DLD1 (cell line): ENCODE measurements at regions not wholly inside any gene's neighbourhood (a gene's known extent, or its start where the extent isn't known, plus 50 kb on each side); places are given as distances from the start of the nearest gene placed in this dataset.

Source experiments
- in situ Hi-C: cut with HindIII; loops from 2 replicates; pipeline ENCODE4 v1.10.0; 2017; ENCODE audit warnings: low sequenced_read_pairs

DNA sequence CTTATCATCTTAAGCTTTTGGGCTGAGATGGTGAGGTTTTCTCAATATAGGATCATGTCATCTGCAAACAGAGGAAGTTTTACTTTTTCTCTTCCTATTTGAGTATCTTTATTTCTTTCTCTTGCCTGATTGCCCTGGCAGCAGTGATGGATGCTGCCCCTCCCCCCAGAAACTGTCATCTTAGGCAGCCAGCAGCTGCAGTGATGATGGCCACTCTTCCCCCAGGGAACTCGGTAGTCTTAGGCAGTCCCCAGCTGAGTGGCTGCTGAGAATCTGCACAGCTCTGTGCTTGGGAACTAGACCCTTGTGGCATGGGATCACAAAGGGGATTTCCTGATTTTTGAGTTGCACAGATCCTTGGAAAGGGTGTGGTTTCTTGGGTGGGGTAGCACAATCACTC lies 791.1 kb upstream of the ALCAM start:
- in situ Hi-C loops: no loop called here

DNA sequence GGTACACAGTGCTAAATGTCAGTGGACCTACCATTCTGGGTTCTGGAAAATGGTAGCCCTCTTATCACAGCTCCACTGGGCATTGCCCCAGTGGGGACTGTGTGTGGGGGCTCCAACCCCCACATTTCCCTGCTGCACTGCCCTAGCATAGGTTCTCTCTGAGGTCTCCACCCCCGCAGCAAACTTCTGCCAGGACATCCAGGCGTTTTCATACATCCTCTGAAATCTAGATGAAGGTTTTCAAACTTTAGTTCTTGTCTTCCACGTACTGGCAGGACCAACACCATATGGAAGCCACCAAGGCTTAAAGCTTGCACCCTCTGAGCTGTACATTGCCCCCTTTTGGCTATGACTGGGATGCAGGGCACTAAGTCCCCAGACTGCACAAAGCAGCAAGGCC lies 788.2 kb upstream of the ALCAM start:
- in situ Hi-C loops: no loop called here

- in situ Hi-C loops: no loop called here
These were observed 784.6 kb upstream of the ALCAM start for GRCh38 chr3:104582092-104582491.

DNA sequence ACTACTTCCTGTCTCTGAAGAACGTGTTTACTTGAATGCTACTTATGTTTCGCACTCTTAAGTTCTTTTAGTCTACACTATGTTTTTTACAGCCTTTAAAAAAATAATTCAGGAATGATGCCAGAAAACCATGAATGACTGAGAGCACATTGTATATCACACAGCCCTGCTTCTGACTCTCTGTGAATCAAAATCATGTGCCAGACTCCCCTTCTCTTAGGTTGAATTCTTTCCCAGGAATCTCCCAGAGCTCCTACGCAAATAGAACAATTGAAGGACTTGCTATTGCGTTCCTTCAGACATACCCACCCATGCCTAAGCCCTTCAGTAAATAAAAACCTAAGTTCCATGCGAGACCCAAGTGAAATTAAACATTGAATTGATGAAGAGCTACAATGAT lies 782.0 kb upstream of the ALCAM start:
- in situ Hi-C loops: no loop called here

DNA sequence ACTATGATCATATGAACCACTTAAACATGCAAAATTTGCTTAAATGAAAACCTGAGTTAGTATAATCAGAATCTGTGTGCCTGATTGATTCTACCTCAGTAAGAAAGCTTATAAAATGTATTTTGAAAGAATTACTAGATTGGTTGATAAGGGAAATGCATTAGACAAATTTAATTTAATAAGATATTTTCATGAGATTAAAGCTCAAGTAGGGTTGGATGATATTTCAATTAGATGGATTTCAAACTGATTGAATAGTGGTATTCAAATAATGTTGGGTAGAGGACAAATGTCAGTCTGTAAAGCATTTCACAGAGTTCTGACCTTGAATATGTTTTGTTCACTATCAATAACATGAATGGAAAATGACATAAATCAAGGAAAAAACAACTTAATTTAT lies 780.4 kb upstream of the ALCAM start:
- in situ Hi-C loops: no loop called here

GRCh38 chr3:104588442-104588841 lies 778.3 kb upstream of the ALCAM start:
- in situ Hi-C loops: no loop called here

- in situ Hi-C loops: no loop called here
These were observed 774.9 kb upstream of the ALCAM start for GRCh38 chr3:104591776-104592175.

DNA sequence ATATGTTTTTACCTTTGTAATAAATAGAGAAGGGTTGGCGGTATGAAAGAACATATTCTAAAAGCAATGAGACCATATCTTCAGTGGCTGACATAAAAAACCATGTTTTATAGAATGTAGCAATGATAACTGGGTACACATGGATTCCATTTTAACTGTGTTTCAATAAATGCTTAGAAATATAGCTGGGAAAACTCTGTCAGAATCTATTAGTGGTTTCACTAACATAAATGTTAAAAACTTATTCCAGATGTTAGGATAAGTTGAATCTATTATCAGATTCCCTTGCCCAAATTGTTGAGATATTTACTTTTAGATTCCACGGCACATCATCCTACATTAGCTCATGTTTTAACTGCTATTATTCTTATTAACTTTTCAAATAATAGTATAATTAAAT lies 772.2 kb upstream of the ALCAM start:
- in situ Hi-C loops: no loop called here

- in situ Hi-C loops: no loop called here
These were observed 770.7 kb upstream of the ALCAM start for GRCh38 chr3:104596054-104596453.

DNA sequence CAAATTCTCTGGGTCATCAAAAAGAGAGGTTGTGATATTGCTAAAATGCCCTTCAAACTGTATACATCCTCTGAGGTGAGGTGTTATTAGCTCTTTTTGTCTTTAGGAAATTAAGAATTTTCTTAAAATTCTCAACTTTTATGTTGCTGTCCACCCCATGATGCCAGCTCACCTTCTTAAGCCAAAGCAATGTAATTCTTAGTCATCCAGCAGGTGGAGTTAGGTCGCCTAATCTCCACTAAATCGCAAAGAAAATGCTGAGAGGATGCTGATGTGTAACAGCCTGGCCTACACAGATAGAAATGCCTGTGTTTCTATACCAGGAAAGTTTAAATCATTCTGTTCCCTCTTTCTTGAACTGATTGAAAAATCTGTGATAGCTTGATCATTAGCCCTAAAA lies 770.2 kb upstream of the ALCAM start:
- in situ Hi-C loops: no loop called here

GRCh38 chr3:104598848-104599511 lies 767.7 kb upstream of the ALCAM start:
- in situ Hi-C loops: no loop called here

- in situ Hi-C loops: no loop called here
These were observed 762.2 kb upstream of the ALCAM start for GRCh38 chr3:104604326-104605010.

GRCh38 chr3:104606812-104607211 lies 759.9 kb upstream of the ALCAM start:
- in situ Hi-C loops: no loop called here

DNA sequence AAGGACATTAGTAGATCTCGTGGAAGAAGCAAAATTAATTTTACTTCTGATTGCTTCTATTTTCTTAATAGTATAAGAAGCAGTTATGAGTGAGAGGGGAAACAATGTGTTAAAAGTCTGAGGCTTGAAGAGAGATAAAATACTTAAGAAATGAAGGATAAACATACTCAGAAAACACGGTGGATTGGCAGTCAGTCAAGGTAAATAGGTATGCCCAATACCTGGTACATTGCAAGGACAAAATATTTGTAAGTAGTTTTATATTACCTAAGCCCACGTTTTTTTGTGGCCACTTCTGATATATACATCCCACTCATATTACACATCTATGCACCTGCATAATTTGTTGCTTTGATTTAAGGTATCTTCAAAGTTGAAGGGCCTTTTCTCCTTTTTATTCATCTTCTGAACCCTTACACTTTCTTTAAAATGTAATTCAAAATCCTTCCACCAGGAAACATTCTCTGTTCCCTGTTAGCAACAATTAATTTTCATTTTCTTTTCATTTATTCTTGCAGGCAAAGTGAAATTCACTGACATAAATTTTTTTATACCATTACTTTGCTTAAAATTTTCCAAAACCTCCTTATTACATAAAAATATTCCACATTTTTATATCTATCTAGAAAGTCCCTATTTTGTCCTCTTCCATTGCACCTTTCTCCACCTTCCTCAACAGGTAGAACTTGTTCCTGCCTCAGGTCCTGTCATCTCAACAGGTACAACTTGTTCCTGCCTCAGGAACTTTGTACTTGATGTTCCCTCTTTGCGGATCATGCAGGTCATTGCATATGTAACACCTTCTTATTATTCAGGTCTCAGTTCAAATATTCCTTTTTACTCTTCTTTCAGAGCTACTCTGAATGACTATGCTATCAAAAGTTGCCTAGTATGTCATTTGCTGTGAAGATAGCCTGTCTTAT lies 755.7 kb upstream of the ALCAM start:
- in situ Hi-C loops: no loop called here

GRCh38 chr3:104612218-104612617 lies 754.5 kb upstream of the ALCAM start:
- in situ Hi-C loops: no loop called here

DNA sequence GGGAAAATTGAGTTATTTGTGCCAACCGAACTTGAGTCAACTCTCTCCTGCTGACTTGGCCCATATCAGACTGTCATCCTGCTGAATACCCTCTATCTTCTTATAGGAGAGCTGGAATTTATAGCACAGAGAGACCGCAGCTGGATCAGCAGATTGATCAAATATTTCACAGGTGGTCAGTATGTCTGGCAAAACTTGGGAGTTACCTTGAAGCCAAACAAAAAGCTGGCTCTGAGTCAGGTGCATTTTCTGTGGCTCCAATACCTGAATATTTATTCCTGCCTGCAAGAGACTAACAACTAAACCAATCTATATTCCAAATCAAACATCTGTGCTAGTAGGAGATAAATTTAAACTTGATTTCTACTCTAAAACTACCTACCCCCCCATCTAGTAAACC lies 752.1 kb upstream of the ALCAM start:
- in situ Hi-C loops: no loop called here

- in situ Hi-C loops: no loop called here
These were observed 738.4 kb upstream of the ALCAM start for GRCh38 chr3:104628185-104628789.

DNA sequence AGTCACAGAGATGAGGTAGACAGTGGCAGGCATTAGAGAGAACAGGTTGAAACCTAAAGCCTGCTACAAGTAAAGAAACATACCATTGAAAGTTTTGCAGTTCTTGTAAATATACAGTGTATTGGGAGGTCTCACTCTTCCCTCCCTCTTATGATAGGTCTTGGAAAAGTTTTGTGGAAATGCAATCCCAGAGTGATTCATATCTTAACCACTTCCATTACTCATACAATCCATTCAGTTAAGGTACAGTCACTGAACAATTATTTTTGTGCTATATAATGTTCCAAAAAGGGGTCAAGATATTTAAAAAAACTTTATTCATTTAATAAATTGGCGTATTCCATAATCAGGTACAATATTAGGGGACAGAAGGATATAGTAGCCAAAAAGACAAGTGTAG lies 737.7 kb upstream of the ALCAM start:
- in situ Hi-C loops: no loop called here

DNA sequence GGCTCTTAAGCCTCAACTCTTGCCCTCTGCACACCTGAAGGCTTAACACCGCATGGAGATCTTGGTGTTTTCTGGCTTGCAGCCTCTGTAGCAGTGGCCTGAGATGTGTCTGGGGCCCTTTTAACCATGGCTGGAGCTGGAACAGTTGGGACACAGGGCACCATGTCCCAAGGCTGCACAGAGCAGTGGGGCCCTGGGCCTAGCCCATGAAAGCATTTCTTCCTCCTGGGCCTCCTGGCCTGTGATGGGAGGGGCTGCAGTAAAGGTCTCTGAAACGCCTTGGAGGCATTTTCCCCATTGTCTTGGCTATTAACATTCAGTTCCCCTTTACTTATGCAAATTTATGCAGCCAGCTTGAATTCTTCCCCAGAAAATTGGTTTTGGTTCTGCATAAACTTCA lies 735.5 kb upstream of the ALCAM start:
- in situ Hi-C loops: no loop called here

- in situ Hi-C loops: no loop called here
These were observed 734.2 kb upstream of the ALCAM start for GRCh38 chr3:104632521-104632920.

DNA sequence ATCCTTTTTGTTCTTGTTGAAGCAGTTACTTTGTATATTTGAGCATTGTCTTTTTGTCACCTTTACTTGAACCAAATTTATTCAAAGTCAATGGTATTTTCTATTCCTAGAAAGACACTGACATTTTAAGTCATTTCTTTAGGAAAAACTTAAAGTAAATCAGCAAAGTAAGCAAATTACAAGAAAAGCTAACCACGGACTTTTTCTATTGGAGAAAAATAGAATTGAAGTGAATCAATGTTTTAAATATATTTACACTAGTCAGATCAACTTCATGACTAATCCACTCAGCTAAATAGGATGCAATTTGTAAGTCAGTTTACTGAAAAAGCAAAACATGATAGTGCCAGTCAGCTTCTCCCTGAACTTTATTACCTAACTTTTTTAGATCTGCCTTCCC lies 733.8 kb upstream of the ALCAM start:
- in situ Hi-C loops: no loop called here
